ENCODE measurements at regions not wholly inside any gene's neighbourhood (a gene's known extent, or its start where the extent isn't known, plus 50 kb on each side); places are given as distances from the start of the nearest gene placed in this dataset.

DNA sequence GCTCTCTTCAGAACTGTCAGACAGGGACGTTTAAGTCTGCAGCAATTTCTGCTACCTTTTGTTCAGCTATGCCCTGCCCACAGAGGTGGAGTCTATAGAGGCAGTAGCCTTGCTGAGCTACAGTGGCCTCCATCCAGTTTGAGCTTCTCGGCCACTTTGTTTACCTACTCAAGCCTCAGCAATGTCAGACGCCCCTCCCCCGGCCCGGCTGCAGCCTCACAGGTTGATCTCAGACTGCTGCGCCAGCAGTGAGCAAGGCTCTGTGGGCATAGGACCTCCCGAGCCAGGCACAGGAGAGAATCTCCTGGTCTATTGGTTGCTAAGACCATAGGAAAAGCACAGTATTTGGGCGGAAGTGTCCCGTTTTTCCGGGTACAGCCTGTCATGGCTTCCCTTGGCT lies 89.9 kb upstream of the PDC start:
- H3K4me3 Mint-ChIP-seq, result no peak overlapping the region
- peaks cover 10% of the 10 kb centered on the region for H3K27me3 Mint-ChIP-seq (ENCODE audit: low read depth, poor library complexity)
- peaks cover 21% of the 10 kb centered on the region for H3K9me3 Mint-ChIP-seq
- H3K36me3 Mint-ChIP-seq (ENCODE audit: low read depth), result no peaks in the 10 kb centered on the region
- H3K27ac Mint-ChIP-seq, result no peak overlapping the region
- no peaks in the 10 kb centered on the region for H3K4me1 Mint-ChIP-seq
- TF ChIP-seq CTCF (IDR thresholded peaks at IDR 0.05), result no peak
- DNase-seq, result no peak

- Mint-ChIP-seq H3K27me3 (ENCODE audit: low read depth, poor library complexity) (peaks cover 4% of the 10 kb centered on the region), H3K4me1 (no peaks in the 10 kb centered on the region), H3K27ac (no peak overlapping the region), H3K9me3 (peaks cover 18% of the 10 kb centered on the region), H3K36me3 (ENCODE audit: low read depth) (no peaks in the 10 kb centered on the region), H3K4me3 (no peak overlapping the region)
- no peak for TF ChIP-seq CTCF (IDR thresholded peaks at IDR 0.05)
- DNase-seq, result no peak
Observed at GRCh38 chr1:186541003-186541402, 80.1 kb upstream of the PDC start.

DNA sequence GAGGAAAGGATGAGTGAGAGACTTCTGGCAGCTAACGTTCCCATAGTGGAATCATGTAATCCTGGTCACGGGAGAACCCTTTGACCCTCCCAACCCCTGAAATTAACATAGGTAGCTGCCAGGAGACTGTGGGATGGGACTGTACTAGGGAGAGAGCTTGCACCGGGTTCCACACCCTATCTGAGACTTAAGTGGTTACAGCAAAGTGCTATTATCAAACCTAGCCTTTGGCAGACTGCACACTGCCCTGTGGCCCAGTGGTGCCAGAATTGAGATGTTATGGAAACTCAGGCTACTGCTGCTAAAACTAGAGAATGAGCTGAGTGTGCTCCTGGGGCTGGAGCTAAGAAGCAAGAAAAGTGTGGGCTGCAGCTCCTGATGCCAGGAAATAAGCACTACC lies 79.6 kb upstream of the PDC start:
- TF ChIP-seq CTCF (IDR thresholded peaks at IDR 0.05), result no peak
- peaks cover 4% of the 10 kb centered on the region for H3K27me3 Mint-ChIP-seq (ENCODE audit: low read depth, poor library complexity)
- DNase-seq, result no peak
- H3K9me3 Mint-ChIP-seq, result peaks cover 18% of the 10 kb centered on the region
- H3K27ac Mint-ChIP-seq, result no peak overlapping the region
- no peaks in the 10 kb centered on the region for H3K36me3 Mint-ChIP-seq (ENCODE audit: low read depth)
- H3K4me1 Mint-ChIP-seq, result no peaks in the 10 kb centered on the region
- H3K4me3 Mint-ChIP-seq, result no peak overlapping the region

DNA sequence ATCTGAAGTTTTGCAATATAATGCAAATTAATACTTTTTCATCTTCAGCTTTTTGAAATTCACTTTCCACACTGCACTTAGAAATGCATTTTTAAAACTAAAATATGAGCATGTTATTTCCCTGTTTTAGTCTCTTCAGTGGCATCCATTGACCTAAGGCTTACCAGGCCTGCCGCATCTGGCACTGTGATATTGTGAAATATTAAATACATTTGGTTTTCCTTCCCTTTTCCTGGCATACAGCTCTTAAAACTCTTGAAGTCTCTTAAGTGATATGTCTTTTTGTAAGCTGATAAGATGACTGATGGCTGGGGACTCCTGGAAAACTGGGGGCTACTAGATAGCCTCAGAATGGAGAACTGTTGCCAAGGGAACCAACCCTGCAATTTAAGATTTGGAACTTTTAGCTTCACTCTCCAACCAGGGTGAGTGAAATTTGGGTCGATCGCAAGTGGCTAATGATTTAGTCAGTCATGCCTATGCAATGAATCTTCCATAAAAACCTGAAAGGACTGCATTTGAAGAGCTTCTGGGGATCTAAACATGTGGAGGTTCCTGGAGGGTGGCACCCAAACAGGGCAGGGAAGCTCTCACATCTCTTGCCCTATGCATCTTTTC lies 75.5 kb upstream of the PDC start:
- no peak overlapping the region for H3K4me3 Mint-ChIP-seq
- no peaks in the 10 kb centered on the region for H3K9me3 Mint-ChIP-seq
- TF ChIP-seq CTCF (IDR thresholded peaks at IDR 0.05), result no peak
- no peaks in the 10 kb centered on the region for H3K27me3 Mint-ChIP-seq (ENCODE audit: low read depth, poor library complexity)
- H3K36me3 Mint-ChIP-seq (ENCODE audit: low read depth), result no peaks in the 10 kb centered on the region
- no peak overlapping the region for H3K27ac Mint-ChIP-seq
- DNase-seq, result no peak
- no peaks in the 10 kb centered on the region for H3K4me1 Mint-ChIP-seq

DNA sequence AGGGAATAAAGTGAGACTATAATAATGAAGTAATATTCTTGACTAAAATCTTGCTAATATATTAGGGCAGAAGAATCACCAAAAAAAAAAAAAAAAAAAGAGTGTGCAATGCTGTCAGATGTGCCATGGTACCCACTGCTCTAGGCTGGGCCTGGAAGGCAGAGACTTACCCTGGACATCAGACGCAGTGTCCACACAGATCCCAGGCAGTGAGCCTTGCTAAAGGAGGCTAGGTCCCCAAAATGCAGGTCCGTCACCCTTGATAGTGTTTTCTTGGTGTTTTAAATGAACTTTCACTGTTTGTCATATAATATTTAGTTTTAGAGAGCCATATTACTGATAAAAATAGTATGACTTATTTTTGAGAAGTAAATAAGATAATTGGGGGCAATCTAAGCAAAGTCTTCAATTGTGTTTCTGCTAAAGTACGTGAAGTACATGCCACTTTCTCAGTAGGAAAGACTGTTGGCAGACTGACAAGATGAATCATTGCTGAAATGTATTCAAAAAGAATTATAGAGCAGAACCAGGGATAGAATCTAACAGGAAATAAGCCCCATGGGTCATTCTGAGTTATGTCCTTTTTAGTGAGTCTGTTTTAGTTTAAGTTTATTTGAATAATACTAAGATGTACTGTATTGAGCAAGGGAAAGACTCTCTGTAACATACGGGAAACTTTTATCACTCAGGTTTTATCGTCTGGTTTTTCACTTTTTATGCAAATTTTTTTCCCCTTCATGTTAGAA lies 74.6 kb upstream of the PDC start:
- Mint-ChIP-seq H3K27ac (no peak overlapping the region), H3K4me3 (no peak overlapping the region), H3K9me3 (no peaks in the 10 kb centered on the region), H3K27me3 (ENCODE audit: low read depth, poor library complexity) (no peaks in the 10 kb centered on the region), H3K4me1 (no peaks in the 10 kb centered on the region), H3K36me3 (ENCODE audit: low read depth) (no peaks in the 10 kb centered on the region)
- no peak for TF ChIP-seq CTCF (IDR thresholded peaks at IDR 0.05)
- DNase-seq, result no peak

- Mint-ChIP-seq H3K4me1 (no peaks in the 10 kb centered on the region), H3K27ac (no peak overlapping the region), H3K9me3 (no peaks in the 10 kb centered on the region), H3K36me3 (ENCODE audit: low read depth) (no peaks in the 10 kb centered on the region), H3K4me3 (no peak overlapping the region), H3K27me3 (ENCODE audit: low read depth, poor library complexity) (no peaks in the 10 kb centered on the region)
- TF ChIP-seq CTCF (IDR thresholded peaks at IDR 0.05), result no peak
- no peak for DNase-seq
Observed at GRCh38 chr1:186534401-186534800, 73.5 kb upstream of the PDC start.
